BJ (cell line): ENCODE measurements at regions not wholly inside any gene's neighbourhood (a gene's known extent, or its start where the extent isn't known, plus 50 kb on each side); places are given as distances from the start of the nearest gene placed in this dataset.

Experiments used
- CTCF ChIA-PET: fragments of 350-600 bp; formaldehyde crosslinking; extraction: SDS; loops from one replicate; lab custom pipeline; 2021; ENCODE audit warnings: antibody characterized with exemption, inconsistent platforms; lab: Yijun Ruan, JAX
- POLR2A ChIA-PET: fragments of 300-600 bp; sonication (Branson Sonifier 250); formaldehyde crosslinking; extraction: SDS; loops from one replicate; lab custom pipeline; 2021; ENCODE audit warnings: antibody characterized with exemption; lab: Charles Lee
- DNase-seq: peaks from one replicate; pipeline ENCODE4 v3.0.0-alpha.2; 2011; ENCODE audit warnings: low read depth
- H3K27me3 ChIP-seq: 2 replicates; pipeline ENCODE4 v1.6.0; 2011; ENCODE audit warnings: low read length; ENCODE audit not compliant: control insufficient read depth, insufficient read depth
- H3K36me3 ChIP-seq: 2 replicates; pipeline ENCODE4 v1.5.1; 2011; ENCODE audit warnings: low read length; ENCODE audit not compliant: control insufficient read depth, insufficient read depth
- H3K4me3 ChIP-seq: 2 replicates; pipeline ENCODE4 v1.5.1; 2011; ENCODE audit warnings: low read depth, mild to moderate bottlenecking, control low read depth, low read length
- TF ChIP-seq, protein P1 (sequence below): IDR thresholded peaks from 2 replicates; pipeline ENCODE4 v1.5.1; 2011; ENCODE audit warnings: low read depth, mild to moderate bottlenecking, control low read depth, inconsistent platforms, low read length, moderate library complexity; ENCODE audit not compliant: insufficient read depth

- Histone ChIP-seq H3K4me3 (no peak overlapping the region), H3K36me3 (no peaks in the 10 kb centered on the region), H3K27me3 (no peaks in the 10 kb centered on the region)
- no peak for DNase-seq
- TF ChIP-seq, protein P1, sequence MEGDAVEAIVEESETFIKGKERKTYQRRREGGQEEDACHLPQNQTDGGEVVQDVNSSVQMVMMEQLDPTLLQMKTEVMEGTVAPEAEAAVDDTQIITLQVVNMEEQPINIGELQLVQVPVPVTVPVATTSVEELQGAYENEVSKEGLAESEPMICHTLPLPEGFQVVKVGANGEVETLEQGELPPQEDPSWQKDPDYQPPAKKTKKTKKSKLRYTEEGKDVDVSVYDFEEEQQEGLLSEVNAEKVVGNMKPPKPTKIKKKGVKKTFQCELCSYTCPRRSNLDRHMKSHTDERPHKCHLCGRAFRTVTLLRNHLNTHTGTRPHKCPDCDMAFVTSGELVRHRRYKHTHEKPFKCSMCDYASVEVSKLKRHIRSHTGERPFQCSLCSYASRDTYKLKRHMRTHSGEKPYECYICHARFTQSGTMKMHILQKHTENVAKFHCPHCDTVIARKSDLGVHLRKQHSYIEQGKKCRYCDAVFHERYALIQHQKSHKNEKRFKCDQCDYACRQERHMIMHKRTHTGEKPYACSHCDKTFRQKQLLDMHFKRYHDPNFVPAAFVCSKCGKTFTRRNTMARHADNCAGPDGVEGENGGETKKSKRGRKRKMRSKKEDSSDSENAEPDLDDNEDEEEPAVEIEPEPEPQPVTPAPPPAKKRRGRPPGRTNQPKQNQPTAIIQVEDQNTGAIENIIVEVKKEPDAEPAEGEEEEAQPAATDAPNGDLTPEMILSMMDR, result no peak
- CTCF ChIA-PET, result interaction anchor here (0.8 to 1.2 kb wide), 3 partner anchors 8 to 1363 kb away, joined by 3 to 5 read pairs (median 3); no protein-coding TSS in a partner anchor
- POLR2A ChIA-PET, result no interaction called here
These were observed 70.8 kb downstream of the ACTL7B start for GRCh38 chr9:108784998-108785397.

DNA sequence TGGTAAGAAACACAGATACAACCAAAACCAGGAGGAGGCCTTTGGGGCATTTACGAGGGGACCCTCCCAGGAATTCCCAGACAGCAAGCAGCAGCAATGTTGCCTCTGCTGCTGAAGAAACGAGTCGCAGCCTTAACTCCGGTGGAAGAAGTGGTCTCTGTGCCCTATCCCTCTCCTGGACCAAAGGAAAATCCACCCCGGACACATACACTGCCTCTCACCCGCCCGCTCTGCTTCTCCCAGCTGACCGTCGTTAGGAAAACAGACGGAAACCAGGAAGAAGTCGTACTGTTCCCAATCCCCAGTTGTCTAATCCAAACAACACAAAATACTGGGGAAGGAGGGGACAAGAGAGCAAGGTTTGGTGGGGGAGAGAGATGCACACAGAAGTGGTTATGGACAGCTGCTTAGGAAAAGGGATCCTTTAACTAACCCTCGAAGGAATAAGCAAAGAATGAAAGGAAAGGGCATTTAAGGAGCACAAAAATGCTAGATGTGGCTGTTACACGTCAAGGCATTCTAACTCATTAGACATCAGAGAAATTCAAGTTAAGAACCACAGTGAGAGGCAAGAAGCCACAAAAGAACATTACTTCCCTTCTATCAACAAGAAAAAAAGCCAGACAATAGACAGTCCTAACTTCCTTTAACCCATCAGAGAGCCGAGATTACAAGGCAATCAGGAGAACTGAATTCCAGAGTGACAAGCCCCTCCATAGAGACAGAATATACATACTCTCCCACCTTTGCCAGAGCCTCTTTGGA lies 71.9 kb downstream of the ACTL7B start:
- peaks cover 2% of the 10 kb centered on the region; the same call in 1 of the 2 replicates for H3K27me3 ChIP-seq
- ChIA-PET POLR2A (no interaction called here), CTCF (interaction anchor here (1.2 kb wide), 1 partner anchor 1362 kb away, joined by 3 read pairs; no protein-coding TSS in a partner anchor)
- H3K4me3 ChIP-seq, result no peak overlapping the region
- no peak for DNase-seq
- TF ChIP-seq, protein P1, result no peak
- H3K36me3 ChIP-seq, result no peaks in the 10 kb centered on the region

DNA sequence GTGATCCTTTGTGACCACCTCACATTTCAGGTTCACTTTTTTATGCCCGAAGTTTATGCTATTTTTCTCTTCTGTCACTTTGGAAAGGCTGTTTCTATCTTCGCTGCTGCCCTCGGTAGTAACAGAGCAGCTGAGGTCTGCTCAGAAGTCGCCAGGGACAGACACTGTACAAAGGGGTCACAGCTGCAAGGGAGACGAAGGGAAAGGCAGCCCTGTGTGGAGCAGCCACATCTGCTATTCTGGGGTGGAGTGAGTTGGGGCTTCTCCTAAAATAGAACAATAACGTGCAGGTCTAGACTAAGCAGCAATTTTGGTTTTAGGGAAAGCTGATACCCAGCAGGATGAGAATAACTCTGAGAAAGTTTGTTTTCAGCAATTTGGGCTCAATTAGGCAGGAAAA lies 72.5 kb downstream of the ACTL7B start:
- TF ChIP-seq, protein P1, result no peak
- no peaks in the 10 kb centered on the region for H3K36me3 ChIP-seq
- H3K4me3 ChIP-seq, result no peak overlapping the region
- ChIA-PET CTCF (no interaction called here), POLR2A (no interaction called here)
- no peak for DNase-seq
- H3K27me3 ChIP-seq, result peaks cover 3% of the 10 kb centered on the region

GRCh38 chr9:108780942-108781734 lies 74.6 kb downstream of the ACTL7B start:
- CTCF ChIA-PET, result no interaction called here

More at GRCh38 chr9:108780942-108781734, 74.6 kb downstream of the ACTL7B start:
- no peak overlapping the region for H3K4me3 ChIP-seq
- H3K36me3 ChIP-seq, result no peaks in the 10 kb centered on the region
- peaks cover 6% of the 10 kb centered on the region for H3K27me3 ChIP-seq
- no peak for DNase-seq
- POLR2A ChIA-PET, result no interaction called here
- TF ChIP-seq, protein P1, result no peak
